ENCODE measurements at regions not wholly inside any gene's neighbourhood (a gene's known extent, or its start where the extent isn't known, plus 50 kb on each side); places are given as distances from the start of the nearest gene placed in this dataset.

DNA sequence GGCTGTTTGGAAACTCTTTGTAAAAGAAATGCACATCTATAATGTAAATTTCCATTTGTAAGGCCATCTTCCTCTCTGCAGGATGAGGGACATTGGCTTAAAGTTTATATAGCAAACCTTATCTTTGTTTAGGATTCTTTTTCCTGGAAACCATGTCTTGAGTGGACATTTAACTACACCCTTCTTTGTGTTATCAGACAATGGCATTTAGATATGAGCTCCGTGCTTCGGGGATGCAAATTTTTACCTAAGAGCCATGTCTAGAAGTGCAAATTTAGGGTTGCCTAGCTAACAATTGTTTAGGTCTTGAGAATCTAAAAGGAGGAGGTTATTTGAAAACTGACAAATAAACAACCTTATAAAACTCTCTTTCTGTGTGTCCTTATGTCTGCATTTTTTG, 623.8 kb downstream of the MMUT start:
- no peak overlapping the region for H3K4me3 ChIP-seq (ENCODE audit: control insufficient read depth in 1 of 7, extremely low read depth in 1 of 7, insufficient read depth in 4 of 7, low read depth in 2 of 7, low read length in 6 of 7)
- no peaks in the 10 kb centered on the region for H3K27me3 ChIP-seq (replicated peaks in 2 of 5; ENCODE audit: control insufficient read depth in 4 of 5, insufficient read depth in 5 of 5, low read length in 4 of 5)
- no CpG with 5 or more reads among the region's 2 CpGs for WGBS (ENCODE audit: insufficient coverage)
- no peaks in the 10 kb centered on the region for H3K36me3 ChIP-seq (ENCODE audit: control insufficient read depth in 4 of 4, insufficient read depth in 4 of 4, low read length in 3 of 4)
- peaks cover 0 to 27% (median 5%) of the 10 kb centered on the region in 5 experiments for H3K9me3 ChIP-seq (ENCODE audit: control extremely low read depth in 1 of 5, control insufficient read depth in 4 of 5, insufficient read depth in 2 of 5, low read depth in 1 of 5, low read length in 4 of 5)
- DNase-seq = no peak
- no peak overlapping the region for H3K27ac ChIP-seq (ENCODE audit: insufficient read depth in 1 of 2, low read depth in 1 of 2, low read length in 2 of 2, poor library complexity in 1 of 2, severe bottlenecking in 2 of 2)
- no peaks in the 10 kb centered on the region for H3K4me1 ChIP-seq (ENCODE audit: control extremely low read depth in 1 of 4, control insufficient read depth in 4 of 4, insufficient read depth in 4 of 4, low read length in 3 of 4)
- CTCF ChIA-PET = no interaction called here
- POLR2A ChIA-PET = no interaction called here

DNA sequence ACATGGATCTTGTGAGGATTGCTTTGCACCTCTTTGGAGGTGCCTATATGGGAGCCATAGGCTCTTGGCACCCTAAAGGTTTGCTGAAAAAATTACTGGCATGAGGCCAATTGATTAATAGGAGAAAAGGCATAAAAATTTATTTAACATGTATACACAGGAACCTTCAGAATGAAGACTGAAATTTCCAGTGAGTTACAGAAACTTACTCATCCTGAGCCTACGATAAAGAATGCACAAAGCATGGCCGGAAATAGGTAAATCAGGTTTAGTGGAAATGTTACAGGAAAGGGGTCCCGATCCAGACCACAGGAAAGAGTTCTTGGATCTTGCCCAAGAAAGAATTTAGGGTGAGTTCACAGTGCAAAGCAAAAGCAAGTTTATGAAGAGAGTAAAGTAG, 625.3 kb downstream of the MMUT start:
- Histone ChIP-seq H3K27ac (ENCODE audit: insufficient read depth in 1 of 2, low read depth in 1 of 2, low read length in 2 of 2, poor library complexity in 1 of 2, severe bottlenecking in 2 of 2) (no peak overlapping the region), H3K9me3 (ENCODE audit: control extremely low read depth in 1 of 5, control insufficient read depth in 4 of 5, insufficient read depth in 2 of 5, low read depth in 1 of 5, low read length in 4 of 5) (peaks cover 0 to 22% (median 5%) of the 10 kb centered on the region in 5 experiments), H3K36me3 (ENCODE audit: control insufficient read depth in 4 of 4, insufficient read depth in 4 of 4, low read length in 3 of 4) (no peaks in the 10 kb centered on the region), H3K4me1 (ENCODE audit: control extremely low read depth in 1 of 4, control insufficient read depth in 4 of 4, insufficient read depth in 4 of 4, low read length in 3 of 4) (no peaks in the 10 kb centered on the region), H3K4me3 (ENCODE audit: control insufficient read depth in 1 of 7, extremely low read depth in 1 of 7, insufficient read depth in 4 of 7, low read depth in 2 of 7, low read length in 6 of 7) (no peak overlapping the region), H3K27me3 (replicated peaks in 2 of 5; ENCODE audit: control insufficient read depth in 4 of 5, insufficient read depth in 5 of 5, low read length in 4 of 5) (no peaks in the 10 kb centered on the region)
- 96% methylated on average over 2 of the region's 3 CpGs for WGBS (ENCODE audit: insufficient coverage)
- CTCF ChIA-PET = no interaction called here
- no peak for DNase-seq
- POLR2A ChIA-PET = no interaction called here

DNA sequence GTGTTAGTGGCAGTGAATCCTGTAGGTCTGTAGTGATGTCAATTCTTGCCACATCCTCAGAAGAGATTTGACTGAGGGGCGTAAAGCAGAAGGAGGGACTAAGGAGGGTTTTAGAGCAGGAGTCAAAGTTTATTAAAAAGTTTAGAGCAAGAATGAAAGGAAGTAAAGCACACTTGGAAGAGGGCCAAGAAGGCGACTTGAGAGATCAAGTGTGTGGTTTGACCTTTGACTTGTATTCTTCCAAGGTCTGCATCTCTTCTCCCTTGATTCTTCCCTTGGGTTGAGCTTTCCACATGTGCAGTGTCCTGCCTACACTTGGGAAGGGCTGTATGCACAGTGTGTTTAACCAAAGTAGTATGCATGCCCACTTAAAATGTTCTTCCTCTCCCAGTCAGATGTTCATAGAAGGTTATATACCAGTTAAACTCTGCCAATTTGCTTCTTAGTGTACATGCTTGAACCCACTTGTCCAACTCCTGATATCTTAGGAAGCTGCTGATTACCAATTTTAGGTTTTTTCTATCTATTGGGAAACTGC, 627.6 kb downstream of the MMUT start:
- no peaks in the 10 kb centered on the region for H3K4me1 ChIP-seq (ENCODE audit: control extremely low read depth in 1 of 4, control insufficient read depth in 4 of 4, insufficient read depth in 4 of 4, low read length in 3 of 4)
- ChIA-PET CTCF (interaction anchor here (0.6 kb wide), 2 partner anchors 159 to 1213 kb away, joined by 3 to 4 read pairs; no protein-coding TSS in a partner anchor), POLR2A (interaction anchor here (0.6 kb wide), 1 partner anchor 10 kb away, joined by 4 read pairs; no protein-coding TSS in a partner anchor)
- no peaks in the 10 kb centered on the region for H3K36me3 ChIP-seq (ENCODE audit: control insufficient read depth in 4 of 4, insufficient read depth in 4 of 4, low read length in 3 of 4)
- H3K27me3 ChIP-seq (replicated peaks in 2 of 5; ENCODE audit: control insufficient read depth in 4 of 5, insufficient read depth in 5 of 5, low read length in 4 of 5) = no peaks in the 10 kb centered on the region
- no peak overlapping the region for H3K27ac ChIP-seq (ENCODE audit: insufficient read depth in 1 of 2, low read depth in 1 of 2, low read length in 2 of 2, poor library complexity in 1 of 2, severe bottlenecking in 2 of 2)
- peaks cover 0 to 5% (median 0%) of the 10 kb centered on the region in 5 experiments for H3K9me3 ChIP-seq (ENCODE audit: control extremely low read depth in 1 of 5, control insufficient read depth in 4 of 5, insufficient read depth in 2 of 5, low read depth in 1 of 5, low read length in 4 of 5)
- H3K4me3 ChIP-seq (ENCODE audit: control insufficient read depth in 1 of 7, extremely low read depth in 1 of 7, insufficient read depth in 4 of 7, low read depth in 2 of 7, low read length in 6 of 7) = no peak overlapping the region
- peak in 2 of 3 donors; percentile 0 to 47 for DNase-seq
- 42% methylated on average over 2 of the region's 2 CpGs for WGBS (ENCODE audit: insufficient coverage)

DNA sequence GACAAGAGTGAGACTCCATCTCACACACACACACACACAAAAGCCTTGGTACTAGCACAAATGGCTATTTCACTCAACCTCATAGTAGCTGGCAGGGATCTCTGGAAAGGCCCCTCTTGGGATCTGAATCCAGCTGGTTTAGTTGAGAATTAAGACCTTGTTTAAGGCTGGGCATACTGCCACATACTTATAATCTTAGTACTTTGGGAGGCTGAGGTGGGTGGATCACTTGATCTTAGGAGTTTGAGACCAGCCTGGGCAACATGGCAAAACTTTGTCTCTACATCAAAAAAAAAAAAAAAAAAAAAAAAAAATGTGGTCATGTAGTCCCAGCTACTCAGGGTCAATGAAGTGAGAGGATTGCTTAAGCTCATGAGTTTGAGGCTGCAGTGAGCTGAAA, 628.3 kb downstream of the MMUT start:
- no peak overlapping the region for H3K4me3 ChIP-seq (ENCODE audit: control insufficient read depth in 1 of 7, extremely low read depth in 1 of 7, insufficient read depth in 4 of 7, low read depth in 2 of 7, low read length in 6 of 7)

DNA sequence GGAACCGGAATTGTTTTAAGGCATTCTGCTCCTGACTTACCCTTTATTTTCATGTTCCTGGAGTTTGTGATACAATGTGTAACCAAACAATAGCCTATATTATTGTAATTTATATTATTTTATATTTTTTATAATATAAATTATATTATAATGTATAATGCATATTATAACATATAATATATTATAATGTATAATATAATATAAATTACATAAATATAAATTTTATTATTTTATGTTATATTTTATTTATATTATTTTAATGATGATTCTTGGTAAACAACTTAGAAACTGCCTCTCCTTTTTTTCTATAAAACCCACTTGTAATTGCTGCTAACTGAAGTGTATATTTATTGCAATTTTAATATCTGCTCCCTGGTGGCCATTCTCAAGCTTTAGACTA, 629.1 kb downstream of the MMUT start:
- Histone ChIP-seq H3K4me3 (ENCODE audit: control insufficient read depth in 1 of 7, extremely low read depth in 1 of 7, insufficient read depth in 4 of 7, low read depth in 2 of 7, low read length in 6 of 7) (no peak overlapping the region), H3K4me1 (ENCODE audit: control extremely low read depth in 1 of 4, control insufficient read depth in 4 of 4, insufficient read depth in 4 of 4, low read length in 3 of 4) (no peaks in the 10 kb centered on the region), H3K27ac (ENCODE audit: insufficient read depth in 1 of 2, low read depth in 1 of 2, low read length in 2 of 2, poor library complexity in 1 of 2, severe bottlenecking in 2 of 2) (no peak overlapping the region), H3K36me3 (ENCODE audit: control insufficient read depth in 4 of 4, insufficient read depth in 4 of 4, low read length in 3 of 4) (no peaks in the 10 kb centered on the region), H3K27me3 (replicated peaks in 2 of 5; ENCODE audit: control insufficient read depth in 4 of 5, insufficient read depth in 5 of 5, low read length in 4 of 5) (no peaks in the 10 kb centered on the region), H3K9me3 (ENCODE audit: control extremely low read depth in 1 of 5, control insufficient read depth in 4 of 5, insufficient read depth in 2 of 5, low read depth in 1 of 5, low read length in 4 of 5) (no peaks in the 10 kb centered on the region)
- DNase-seq = no peak
- POLR2A ChIA-PET = no interaction called here
- WGBS (ENCODE audit: insufficient coverage) = no CpG with 5 or more reads among the region's 1 CpG
- CTCF ChIA-PET = no interaction called here

More for the DNA sequence above, 628.3 kb downstream of the MMUT start:
- Histone ChIP-seq H3K4me1 (ENCODE audit: control extremely low read depth in 1 of 4, control insufficient read depth in 4 of 4, insufficient read depth in 4 of 4, low read length in 3 of 4) (no peaks in the 10 kb centered on the region), H3K27ac (ENCODE audit: insufficient read depth in 1 of 2, low read depth in 1 of 2, low read length in 2 of 2, poor library complexity in 1 of 2, severe bottlenecking in 2 of 2) (no peak overlapping the region), H3K36me3 (ENCODE audit: control insufficient read depth in 4 of 4, insufficient read depth in 4 of 4, low read length in 3 of 4) (no peaks in the 10 kb centered on the region), H3K27me3 (replicated peaks in 2 of 5; ENCODE audit: control insufficient read depth in 4 of 5, insufficient read depth in 5 of 5, low read length in 4 of 5) (no peaks in the 10 kb centered on the region), H3K9me3 (ENCODE audit: control extremely low read depth in 1 of 5, control insufficient read depth in 4 of 5, insufficient read depth in 2 of 5, low read depth in 1 of 5, low read length in 4 of 5) (peaks cover 0 to 1% (median 0%) of the 10 kb centered on the region in 5 experiments)
- CTCF ChIA-PET = interaction anchor here (0.6 kb wide), 1 partner anchor 158 kb away, joined by 4 read pairs; no protein-coding TSS in a partner anchor
- no peak for DNase-seq
- POLR2A ChIA-PET = no interaction called here

DNA sequence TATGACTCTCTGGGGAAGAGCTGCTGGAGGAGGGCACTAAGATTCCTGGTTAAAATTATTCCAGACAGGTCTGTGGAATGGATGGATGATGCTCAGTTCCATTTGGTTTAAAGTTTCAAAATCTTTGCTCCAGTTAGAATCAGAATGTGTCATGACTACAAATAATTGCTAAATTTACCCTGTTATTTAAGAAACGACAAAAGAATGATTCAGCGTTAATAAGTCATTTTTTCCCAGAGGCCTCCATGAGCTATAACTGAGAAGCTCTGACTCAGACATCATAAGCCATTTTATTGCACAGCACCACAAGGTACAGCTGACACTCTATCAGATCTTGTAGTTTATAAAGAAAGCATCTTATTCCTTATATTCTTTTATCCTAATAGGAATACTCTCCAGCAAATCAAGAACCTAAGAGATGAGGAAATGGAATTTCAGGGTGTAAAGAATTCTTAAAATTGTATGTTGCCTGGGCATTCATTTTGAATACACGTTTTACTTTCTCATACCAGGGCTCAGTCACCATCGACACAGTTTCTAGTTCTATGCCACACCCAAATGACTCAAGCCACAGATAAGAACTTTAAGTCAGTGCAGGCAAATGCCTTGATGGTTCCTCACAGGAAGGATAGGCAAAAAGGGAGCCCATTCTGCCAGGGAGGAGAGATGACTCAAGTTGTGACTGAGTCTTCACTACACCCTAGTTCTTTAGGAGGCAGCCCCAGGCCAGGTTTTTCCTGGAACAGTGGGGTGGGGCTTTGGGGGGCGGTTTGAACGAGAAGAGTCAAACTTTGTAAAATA, 636.0 kb downstream of the MMUT start:
- H3K9me3 ChIP-seq (ENCODE audit: control extremely low read depth in 1 of 5, control insufficient read depth in 4 of 5, insufficient read depth in 2 of 5, low read depth in 1 of 5, low read length in 4 of 5) = no peaks in the 10 kb centered on the region
- no peak overlapping the region for H3K27ac ChIP-seq (ENCODE audit: insufficient read depth in 1 of 2, low read depth in 1 of 2, low read length in 2 of 2, poor library complexity in 1 of 2, severe bottlenecking in 2 of 2)
- DNase-seq = no peak
- ChIA-PET POLR2A (no interaction called here), CTCF (no interaction called here)
- H3K36me3 ChIP-seq (ENCODE audit: control insufficient read depth in 4 of 4, insufficient read depth in 4 of 4, low read length in 3 of 4) = no peaks in the 10 kb centered on the region
- H3K4me3 ChIP-seq (ENCODE audit: control insufficient read depth in 1 of 7, extremely low read depth in 1 of 7, insufficient read depth in 4 of 7, low read depth in 2 of 7, low read length in 6 of 7) = no peak overlapping the region
- WGBS (ENCODE audit: insufficient coverage) = 100% methylated on average over 5 of the region's 6 CpGs
- no peaks in the 10 kb centered on the region for H3K4me1 ChIP-seq (ENCODE audit: control extremely low read depth in 1 of 4, control insufficient read depth in 4 of 4, insufficient read depth in 4 of 4, low read length in 3 of 4)
- H3K27me3 ChIP-seq (replicated peaks in 2 of 5; ENCODE audit: control insufficient read depth in 4 of 5, insufficient read depth in 5 of 5, low read length in 4 of 5) = no peaks in the 10 kb centered on the region

DNA sequence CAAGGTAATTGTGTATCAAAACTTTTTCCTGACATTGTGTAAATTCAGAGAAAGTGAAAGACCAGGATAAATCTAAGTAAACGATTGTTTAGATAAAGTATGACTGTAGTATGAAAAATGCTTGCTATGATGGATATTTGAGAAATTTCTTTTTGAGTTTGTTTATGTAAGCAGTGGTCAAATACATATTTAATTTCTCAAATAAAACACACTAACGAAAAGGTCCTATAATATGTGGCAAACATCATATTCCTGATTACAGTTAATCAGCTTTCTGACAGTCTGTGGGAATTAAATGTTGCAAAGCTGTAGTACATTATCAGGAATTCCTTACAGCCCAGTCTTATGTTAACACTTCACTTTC, 636.9 kb downstream of the MMUT start:
- Histone ChIP-seq H3K27ac (ENCODE audit: insufficient read depth in 1 of 2, low read depth in 1 of 2, low read length in 2 of 2, poor library complexity in 1 of 2, severe bottlenecking in 2 of 2) (no peak overlapping the region), H3K4me3 (ENCODE audit: control insufficient read depth in 1 of 7, extremely low read depth in 1 of 7, insufficient read depth in 4 of 7, low read depth in 2 of 7, low read length in 6 of 7) (no peak overlapping the region), H3K4me1 (ENCODE audit: control extremely low read depth in 1 of 4, control insufficient read depth in 4 of 4, insufficient read depth in 4 of 4, low read length in 3 of 4) (no peaks in the 10 kb centered on the region), H3K9me3 (ENCODE audit: control extremely low read depth in 1 of 5, control insufficient read depth in 4 of 5, insufficient read depth in 2 of 5, low read depth in 1 of 5, low read length in 4 of 5) (no peaks in the 10 kb centered on the region), H3K27me3 (replicated peaks in 2 of 5; ENCODE audit: control insufficient read depth in 4 of 5, insufficient read depth in 5 of 5, low read length in 4 of 5) (no peaks in the 10 kb centered on the region), H3K36me3 (ENCODE audit: control insufficient read depth in 4 of 4, insufficient read depth in 4 of 4, low read length in 3 of 4) (no peaks in the 10 kb centered on the region)
- WGBS (ENCODE audit: insufficient coverage) = 83% methylated on average over 1 of the region's 2 CpGs
- POLR2A ChIA-PET = no interaction called here
- DNase-seq = no peak
- CTCF ChIA-PET = no interaction called here
